ENCODE measurements at regions not wholly inside any gene's neighbourhood (a gene's known extent, or its start where the extent isn't known, plus 50 kb on each side); places are given as distances from the start of the nearest gene placed in this dataset.

DNA sequence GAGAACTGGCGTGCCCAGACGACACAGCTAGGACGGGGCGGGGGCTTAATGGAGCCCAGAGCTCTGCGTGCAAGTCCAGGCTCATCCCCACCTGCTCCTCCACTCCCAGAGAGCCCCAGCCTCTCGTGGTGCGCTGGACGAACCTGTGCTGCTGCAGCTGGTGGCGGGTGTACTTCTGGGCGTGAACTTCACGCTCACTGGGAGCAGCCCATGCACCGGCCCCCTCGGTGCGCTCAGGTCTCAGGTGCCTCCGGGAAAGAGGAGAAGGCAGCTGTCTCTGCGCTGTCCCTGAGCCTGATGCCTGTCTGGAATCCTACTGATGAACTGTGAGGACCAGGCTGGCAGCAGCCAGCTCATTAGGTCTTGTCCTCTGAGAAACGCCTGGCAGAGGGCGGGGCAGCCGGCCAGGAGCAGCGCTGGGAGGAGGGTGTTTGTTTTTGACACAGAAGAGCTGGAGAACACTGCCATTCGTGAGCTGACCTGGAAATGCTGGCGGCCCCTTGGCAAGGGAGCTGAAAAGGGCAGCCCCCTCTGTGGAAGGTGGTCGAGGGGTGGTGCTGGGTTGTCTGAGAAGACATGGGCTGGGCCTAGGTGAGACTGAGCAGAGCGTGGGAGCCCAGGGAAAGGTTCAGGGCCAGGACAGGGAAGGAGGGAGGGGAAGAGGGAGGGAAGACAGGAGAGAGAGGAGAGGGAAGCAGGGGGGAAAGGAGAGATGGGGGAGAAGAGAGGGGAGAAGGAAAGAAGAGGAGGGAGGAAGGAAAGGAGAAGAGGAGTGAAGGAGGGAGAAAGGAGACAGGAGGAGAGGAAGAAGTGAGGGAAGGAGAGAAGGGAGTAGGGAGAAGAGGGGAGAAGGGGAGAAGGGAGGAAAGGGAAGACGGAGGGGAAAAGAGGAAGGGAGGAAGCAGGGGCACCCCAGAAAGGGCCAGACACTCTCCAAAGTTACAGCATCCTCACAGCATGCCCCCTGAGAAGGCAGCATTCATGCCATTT is 53.5 kb upstream of the TNS3 start (continued):
- TF ChIP-seq ZNF891 (CRISPR knock-in tag; IDR thresholded peaks at IDR 0.05): no peak
- peak; percentile 39 for TF ChIP-seq RBM39 (IDR thresholded peaks at IDR 0.05; ENCODE audit: low read depth, low read length, poor library complexity, severe bottlenecking)
- TF ChIP-seq HCFC1 (IDR thresholded peaks at IDR 0.05; ENCODE audit: low read depth, low read length): no peak
- no peak for TF ChIP-seq ATF7 (IDR thresholded peaks at IDR 0.05)
- no peak for TF ChIP-seq ATF7 (CRISPR knock-in tag; IDR thresholded peaks at IDR 0.05)
- TF ChIP-seq ZNF552 (CRISPR knock-in tag; IDR thresholded peaks at IDR 0.05; ENCODE audit: borderline replicate concordance): no peak
- no peak for TF ChIP-seq ZNF839 (CRISPR knock-in tag; IDR thresholded peaks at IDR 0.05; ENCODE audit: borderline replicate concordance)
- no peak for TF ChIP-seq NFE2L2 (IDR thresholded peaks at IDR 0.05; ENCODE audit: low read length)
- TF ChIP-seq MYNN (CRISPR knock-in tag; IDR thresholded peaks at IDR 0.05; ENCODE audit: low read depth): no peak
- no peak for TF ChIP-seq NFRKB (IDR thresholded peaks at IDR 0.05)
- no peak for TF ChIP-seq TEAD2 (CRISPR knock-in tag; IDR thresholded peaks at IDR 0.05)
- TF ChIP-seq MYC (CRISPR knock-in tag; IDR thresholded peaks at IDR 0.05; ENCODE audit: borderline replicate concordance): 0 out of 2 replicates have a peak, but pooled peaks have one; percentile 22
- TF ChIP-seq ZNF20 (CRISPR knock-in tag; IDR thresholded peaks at IDR 0.05): no peak
- no peak for TF ChIP-seq ZNF761 (CRISPR knock-in tag; conservative IDR thresholded peaks at IDR 0.05)
- TF ChIP-seq, protein P1, sequence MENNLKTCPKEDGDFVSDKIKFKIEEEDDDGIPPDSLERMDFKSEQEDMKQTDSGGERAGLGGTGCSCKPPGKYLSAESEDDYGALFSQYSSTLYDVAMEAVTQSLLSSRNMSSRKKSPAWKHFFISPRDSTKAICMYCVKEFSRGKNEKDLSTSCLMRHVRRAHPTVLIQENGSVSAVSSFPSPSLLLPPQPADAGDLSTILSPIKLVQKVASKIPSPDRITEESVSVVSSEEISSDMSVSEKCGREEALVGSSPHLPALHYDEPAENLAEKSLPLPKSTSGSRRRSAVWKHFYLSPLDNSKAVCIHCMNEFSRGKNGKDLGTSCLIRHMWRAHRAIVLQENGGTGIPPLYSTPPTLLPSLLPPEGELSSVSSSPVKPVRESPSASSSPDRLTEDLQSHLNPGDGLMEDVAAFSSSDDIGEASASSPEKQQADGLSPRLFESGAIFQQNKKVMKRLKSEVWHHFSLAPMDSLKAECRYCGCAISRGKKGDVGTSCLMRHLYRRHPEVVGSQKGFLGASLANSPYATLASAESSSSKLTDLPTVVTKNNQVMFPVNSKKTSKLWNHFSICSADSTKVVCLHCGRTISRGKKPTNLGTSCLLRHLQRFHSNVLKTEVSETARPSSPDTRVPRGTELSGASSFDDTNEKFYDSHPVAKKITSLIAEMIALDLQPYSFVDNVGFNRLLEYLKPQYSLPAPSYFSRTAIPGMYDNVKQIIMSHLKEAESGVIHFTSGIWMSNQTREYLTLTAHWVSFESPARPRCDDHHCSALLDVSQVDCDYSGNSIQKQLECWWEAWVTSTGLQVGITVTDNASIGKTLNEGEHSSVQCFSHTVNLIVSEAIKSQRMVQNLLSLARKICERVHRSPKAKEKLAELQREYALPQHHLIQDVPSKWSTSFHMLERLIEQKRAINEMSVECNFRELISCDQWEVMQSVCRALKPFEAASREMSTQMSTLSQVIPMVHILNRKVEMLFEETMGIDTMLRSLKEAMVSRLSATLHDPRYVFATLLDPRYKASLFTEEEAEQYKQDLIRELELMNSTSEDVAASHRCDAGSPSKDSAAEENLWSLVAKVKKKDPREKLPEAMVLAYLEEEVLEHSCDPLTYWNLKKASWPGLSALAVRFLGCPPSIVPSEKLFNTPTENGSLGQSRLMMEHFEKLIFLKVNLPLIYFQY (CRISPR knock-in tag; IDR thresholded peaks at IDR 0.05; ENCODE audit: borderline replicate concordance): no peak
- 0 out of 2 replicates have a peak, but pooled peaks have one; percentile 1 for TF ChIP-seq ZBTB20 (CRISPR knock-in tag; IDR thresholded peaks at IDR 0.05; ENCODE audit: borderline replicate concordance, low read depth)
- TF ChIP-seq SP5 (CRISPR knock-in tag; IDR thresholded peaks at IDR 0.05; ENCODE audit: borderline replicate concordance, low read depth): peak; percentile 61; the same call in 1 of the 2 replicates
- no peak for TF ChIP-seq GATA4 (IDR thresholded peaks at IDR 0.05; ENCODE audit: borderline replicate concordance, low read depth)
- peak; percentile 56 for TF ChIP-seq ZFX (CRISPR knock-in tag; IDR thresholded peaks at IDR 0.05; ENCODE audit: low read depth)
- TF ChIP-seq ZNF644 (CRISPR knock-in tag; IDR thresholded peaks at IDR 0.05; ENCODE audit: low read depth): no peak
- 0 out of 2 replicates have a peak, but pooled peaks have one; percentile 35 for TF ChIP-seq ZNF782 (CRISPR knock-in tag; IDR thresholded peaks at IDR 0.05; ENCODE audit: borderline replicate concordance)
- peak; percentile 78; the same call in 1 of the 2 replicates for TF ChIP-seq HNRNPL (IDR thresholded peaks at IDR 0.05; ENCODE audit: low read depth, low read length)
- TF ChIP-seq, protein P2, sequence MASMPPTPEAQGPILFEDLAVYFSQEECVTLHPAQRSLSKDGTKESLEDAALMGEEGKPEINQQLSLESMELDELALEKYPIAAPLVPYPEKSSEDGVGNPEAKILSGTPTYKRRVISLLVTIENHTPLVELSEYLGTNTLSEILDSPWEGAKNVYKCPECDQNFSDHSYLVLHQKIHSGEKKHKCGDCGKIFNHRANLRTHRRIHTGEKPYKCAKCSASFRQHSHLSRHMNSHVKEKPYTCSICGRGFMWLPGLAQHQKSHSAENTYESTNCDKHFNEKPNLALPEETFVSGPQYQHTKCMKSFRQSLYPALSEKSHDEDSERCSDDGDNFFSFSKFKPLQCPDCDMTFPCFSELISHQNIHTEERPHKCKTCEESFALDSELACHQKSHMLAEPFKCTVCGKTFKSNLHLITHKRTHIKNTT (CRISPR knock-in tag; IDR thresholded peaks at IDR 0.05): no peak

Measured in HepG2 (cell line).